ENCODE measurements at regions not wholly inside any gene's neighbourhood (a gene's known extent, or its start where the extent isn't known, plus 50 kb on each side); places are given as distances from the start of the nearest gene placed in this dataset.

GRCh38 chr1:56025942-56026341 is 553.4 kb downstream of the PLPP3 start:
- TF ChIP-seq MAX (IDR thresholded peaks at IDR 0.05), result no peak

- TF ChIP-seq CREB1 (IDR thresholded peaks at IDR 0.05; ENCODE audit: low read depth), result no peak
Measured at GRCh38 chr1:56024155-56024554, 555.2 kb downstream of the PLPP3 start.

- TF ChIP-seq TCF12 (IDR thresholded peaks at IDR 0.05; ENCODE audit: low read depth) (no peak), REST (IDR thresholded peaks at IDR 0.05; ENCODE audit: low read depth) (no peak), TAF1 (IDR thresholded peaks at IDR 0.05; ENCODE audit: low read depth) (no peak)
Measured at GRCh38 chr1:56019922-56020321, 559.4 kb downstream of the PLPP3 start.

- TF ChIP-seq YY1 (IDR thresholded peaks at IDR 0.05; ENCODE audit: low read depth), result no peak
- TF ChIP-seq TCF12 (IDR thresholded peaks at IDR 0.05; ENCODE audit: low read depth), result no peak
- no peak for TF ChIP-seq TAF1 (IDR thresholded peaks at IDR 0.05; ENCODE audit: low read depth)
- TF ChIP-seq FOXM1 (IDR thresholded peaks at IDR 0.05; ENCODE audit: borderline replicate concordance, low read depth), result no peak
- TF ChIP-seq MAX (IDR thresholded peaks at IDR 0.05), result no peak
- TF ChIP-seq REST (IDR thresholded peaks at IDR 0.05; ENCODE audit: low read depth), result no peak
- TF ChIP-seq TEAD4 (IDR thresholded peaks at IDR 0.05), result no peak
- no peak for TF ChIP-seq RAD21 (IDR thresholded peaks at IDR 0.05; ENCODE audit: low read depth)
- no peak for TF ChIP-seq CEBPB (IDR thresholded peaks at IDR 0.05)
- no peak for TF ChIP-seq USF1 (IDR thresholded peaks at IDR 0.05)
- TF ChIP-seq EGR1 (IDR thresholded peaks at IDR 0.05), result no peak
- no peak for TF ChIP-seq NFIC (IDR thresholded peaks at IDR 0.05)
Measured at GRCh38 chr1:56019472-56019871, 559.9 kb downstream of the PLPP3 start.

GRCh38 chr1:56017336-56017735 is 562.0 kb downstream of the PLPP3 start:
- TF ChIP-seq NFIC (IDR thresholded peaks at IDR 0.05) (no peak), USF1 (IDR thresholded peaks at IDR 0.05) (no peak), TAF1 (IDR thresholded peaks at IDR 0.05; ENCODE audit: low read depth) (no peak), MAX (IDR thresholded peaks at IDR 0.05) (no peak)

GRCh38 chr1:56003846-56004245 is 575.5 kb downstream of the PLPP3 start:
- no peak for TF ChIP-seq TEAD4 (IDR thresholded peaks at IDR 0.05)
- TF ChIP-seq CREB1 (IDR thresholded peaks at IDR 0.05; ENCODE audit: low read depth), result no peak
- no peak for TF ChIP-seq FOXM1 (IDR thresholded peaks at IDR 0.05; ENCODE audit: borderline replicate concordance, low read depth)
- TF ChIP-seq ZBTB7A (IDR thresholded peaks at IDR 0.05; ENCODE audit: low read depth), result no peak
- TF ChIP-seq EP300 (IDR thresholded peaks at IDR 0.05; ENCODE audit: borderline replicate concordance), result no peak
- TF ChIP-seq TCF12 (IDR thresholded peaks at IDR 0.05; ENCODE audit: low read depth), result no peak
- no peak for TF ChIP-seq YY1 (IDR thresholded peaks at IDR 0.05; ENCODE audit: low read depth)
- no peak for TF ChIP-seq USF1 (IDR thresholded peaks at IDR 0.05)
- no peak for TF ChIP-seq REST (IDR thresholded peaks at IDR 0.05; ENCODE audit: low read depth)
- TF ChIP-seq RAD21 (IDR thresholded peaks at IDR 0.05; ENCODE audit: low read depth), result no peak
